BJ (cell line): ENCODE measurements at regions not wholly inside any gene's neighbourhood (a gene's known extent, or its start where the extent isn't known, plus 50 kb on each side); places are given as distances from the start of the nearest gene placed in this dataset.

Source experiments
- CTCF ChIA-PET: fragments of 350-600 bp; formaldehyde crosslinking; extraction: SDS; loops from one replicate; lab custom pipeline; 2021; ENCODE audit warnings: antibody characterized with exemption, inconsistent platforms; lab: Yijun Ruan, JAX
- POLR2A ChIA-PET: fragments of 300-600 bp; sonication (Branson Sonifier 250); formaldehyde crosslinking; extraction: SDS; loops from one replicate; lab custom pipeline; 2021; ENCODE audit warnings: antibody characterized with exemption; lab: Charles Lee
- DNase-seq: peaks from one replicate; pipeline ENCODE4 v3.0.0-alpha.2; 2011; ENCODE audit warnings: low read depth
- H3K27me3 ChIP-seq: 2 replicates; pipeline ENCODE4 v1.6.0; 2011; ENCODE audit warnings: low read length; ENCODE audit not compliant: control insufficient read depth, insufficient read depth
- H3K36me3 ChIP-seq: 2 replicates; pipeline ENCODE4 v1.5.1; 2011; ENCODE audit warnings: low read length; ENCODE audit not compliant: control insufficient read depth, insufficient read depth
- H3K4me3 ChIP-seq: 2 replicates; pipeline ENCODE4 v1.5.1; 2011; ENCODE audit warnings: low read depth, mild to moderate bottlenecking, control low read depth, low read length
- TF ChIP-seq, protein P1 (sequence below): IDR thresholded peaks from 2 replicates; pipeline ENCODE4 v1.5.1; 2011; ENCODE audit warnings: low read depth, mild to moderate bottlenecking, control low read depth, inconsistent platforms, low read length, moderate library complexity; ENCODE audit not compliant: insufficient read depth

DNA sequence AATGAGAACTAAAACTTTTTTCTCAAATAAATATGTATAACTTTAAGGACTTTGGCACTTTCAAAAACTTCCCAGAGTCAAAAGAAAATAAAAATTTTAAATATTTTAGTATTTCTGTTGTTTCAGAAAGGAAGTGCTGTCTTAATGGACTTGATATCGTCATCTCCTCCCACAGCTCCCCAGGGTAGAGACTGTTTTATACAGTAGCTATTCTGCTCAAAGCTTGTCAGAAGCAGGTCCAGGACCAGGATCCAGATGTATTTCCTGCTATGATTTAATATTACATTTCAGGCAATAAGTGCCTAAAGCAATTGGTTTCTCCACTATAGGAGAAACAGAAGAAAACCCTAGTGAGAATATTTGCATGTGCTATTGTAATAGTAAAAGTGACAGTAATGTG is 218.5 kb upstream of the G2E3 start:
- H3K4me3 ChIP-seq, result no peak overlapping the region
- ChIA-PET POLR2A (no interaction called here), CTCF (interaction anchor here (1.2 kb wide), 1 partner anchor 34 kb away, joined by 4 read pairs; no protein-coding TSS in a partner anchor)
- H3K27me3 ChIP-seq, result no peaks in the 10 kb centered on the region
- TF ChIP-seq, protein P1, sequence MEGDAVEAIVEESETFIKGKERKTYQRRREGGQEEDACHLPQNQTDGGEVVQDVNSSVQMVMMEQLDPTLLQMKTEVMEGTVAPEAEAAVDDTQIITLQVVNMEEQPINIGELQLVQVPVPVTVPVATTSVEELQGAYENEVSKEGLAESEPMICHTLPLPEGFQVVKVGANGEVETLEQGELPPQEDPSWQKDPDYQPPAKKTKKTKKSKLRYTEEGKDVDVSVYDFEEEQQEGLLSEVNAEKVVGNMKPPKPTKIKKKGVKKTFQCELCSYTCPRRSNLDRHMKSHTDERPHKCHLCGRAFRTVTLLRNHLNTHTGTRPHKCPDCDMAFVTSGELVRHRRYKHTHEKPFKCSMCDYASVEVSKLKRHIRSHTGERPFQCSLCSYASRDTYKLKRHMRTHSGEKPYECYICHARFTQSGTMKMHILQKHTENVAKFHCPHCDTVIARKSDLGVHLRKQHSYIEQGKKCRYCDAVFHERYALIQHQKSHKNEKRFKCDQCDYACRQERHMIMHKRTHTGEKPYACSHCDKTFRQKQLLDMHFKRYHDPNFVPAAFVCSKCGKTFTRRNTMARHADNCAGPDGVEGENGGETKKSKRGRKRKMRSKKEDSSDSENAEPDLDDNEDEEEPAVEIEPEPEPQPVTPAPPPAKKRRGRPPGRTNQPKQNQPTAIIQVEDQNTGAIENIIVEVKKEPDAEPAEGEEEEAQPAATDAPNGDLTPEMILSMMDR, result no peak
- no peaks in the 10 kb centered on the region for H3K36me3 ChIP-seq
- DNase-seq, result no peak

DNA sequence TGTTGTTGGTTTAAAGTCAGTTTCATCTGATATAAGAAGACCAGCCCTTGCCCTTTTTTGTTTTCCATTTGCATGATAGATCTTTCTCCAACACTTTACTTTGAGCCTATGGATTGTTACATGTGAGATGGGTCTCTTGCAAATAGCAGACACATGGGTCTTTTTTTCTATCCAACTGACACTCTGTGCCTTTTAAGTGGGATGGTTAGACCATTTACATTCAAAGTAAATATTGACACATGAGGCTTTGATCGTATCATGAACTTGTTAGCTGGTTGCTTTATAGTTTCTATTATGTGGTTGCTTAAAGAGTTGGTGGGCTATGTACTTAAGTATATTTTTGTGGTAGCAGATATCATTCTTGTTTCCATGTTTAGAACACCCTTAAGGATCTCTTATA is 213.4 kb upstream of the G2E3 start:
- POLR2A ChIA-PET, result no interaction called here
- no peak overlapping the region for H3K4me3 ChIP-seq
- TF ChIP-seq, protein P1, result no peak
- CTCF ChIA-PET, result interaction anchor here (1.4 kb wide), 1 partner anchor 15 kb away, joined by 5 read pairs; no protein-coding TSS in a partner anchor
- H3K36me3 ChIP-seq, result no peaks in the 10 kb centered on the region
- H3K27me3 ChIP-seq, result no peaks in the 10 kb centered on the region
- no peak for DNase-seq

DNA sequence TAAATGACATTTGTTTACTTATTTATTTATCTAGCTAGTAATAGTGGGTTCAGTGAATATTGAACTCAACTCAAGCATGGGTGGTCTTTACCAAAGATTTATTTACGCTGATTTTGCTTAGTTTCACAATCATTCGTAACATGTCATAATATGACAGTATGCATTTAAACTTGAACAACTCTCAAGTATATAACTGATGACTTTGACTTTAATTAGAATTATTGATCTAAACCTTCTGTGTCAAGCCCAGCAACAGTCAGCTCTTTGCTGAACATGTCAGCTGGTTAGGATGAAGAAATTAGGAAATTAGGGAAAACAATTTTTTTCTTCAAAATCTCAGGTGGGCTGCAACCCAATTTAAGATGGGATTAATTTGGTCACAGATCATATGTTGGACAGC is 210.5 kb upstream of the G2E3 start:
- ChIA-PET CTCF (no interaction called here), POLR2A (no interaction called here)
- Histone ChIP-seq H3K36me3 (no peaks in the 10 kb centered on the region), H3K4me3 (no peak overlapping the region), H3K27me3 (no peaks in the 10 kb centered on the region)
- no peak for DNase-seq
- TF ChIP-seq, protein P1, result no peak

DNA sequence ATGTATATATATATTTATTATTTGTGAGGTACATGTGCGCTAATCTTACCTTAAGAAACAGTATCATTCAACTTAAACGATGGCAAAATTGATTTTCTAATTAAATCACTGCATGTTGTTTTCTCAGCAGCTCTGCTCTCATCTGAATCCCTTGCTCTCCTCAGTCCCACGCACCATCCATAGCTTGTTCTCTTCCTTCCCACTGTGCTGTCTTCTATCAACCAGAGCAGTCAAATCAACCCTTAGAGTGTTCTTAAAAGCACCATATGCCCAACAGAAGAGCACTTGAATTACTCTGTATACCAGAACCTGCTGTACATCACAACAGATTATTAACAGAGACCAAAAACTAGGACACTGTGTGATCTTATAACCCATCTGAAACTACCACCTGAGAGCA is 209.4 kb upstream of the G2E3 start:
- ChIA-PET POLR2A (no interaction called here), CTCF (interaction anchor here (0.8 kb wide), 1 partner anchor 26 kb away, joined by 3 read pairs; no protein-coding TSS in a partner anchor)
- Histone ChIP-seq H3K36me3 (no peaks in the 10 kb centered on the region), H3K27me3 (no peaks in the 10 kb centered on the region), H3K4me3 (no peak overlapping the region)
- TF ChIP-seq, protein P1, result no peak
- DNase-seq, result no peak

DNA sequence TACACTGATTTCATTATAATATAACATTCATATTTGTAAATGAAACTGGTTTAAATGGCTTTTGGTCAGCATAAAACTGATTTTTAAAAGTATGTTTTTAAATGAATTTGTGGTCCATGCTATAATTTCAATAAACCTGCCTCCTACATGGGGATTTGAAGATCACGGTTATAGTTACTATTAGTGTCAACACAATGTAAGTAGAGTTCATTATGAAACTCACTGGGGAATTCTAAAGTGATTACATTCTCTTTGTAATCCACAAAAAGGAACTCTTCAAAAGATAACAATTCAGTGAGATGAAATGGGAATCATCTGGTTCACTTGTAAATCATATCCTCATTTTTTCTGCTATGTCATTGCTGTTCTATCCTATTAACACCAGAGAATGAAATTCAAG is 204.5 kb upstream of the G2E3 start:
- CTCF ChIA-PET, result no interaction called here
- Histone ChIP-seq H3K27me3 (no peaks in the 10 kb centered on the region), H3K4me3 (no peak overlapping the region), H3K36me3 (no peaks in the 10 kb centered on the region)
- TF ChIP-seq, protein P1, result no peak
- POLR2A ChIA-PET, result no interaction called here
- no peak for DNase-seq
